ENCODE measurements at regions not wholly inside any gene's neighbourhood (a gene's known extent, or its start where the extent isn't known, plus 50 kb on each side); places are given as distances from the start of the nearest gene placed in this dataset.

- no peak overlapping the region for H3K27ac ChIP-seq
- TF ChIP-seq CTCF (IDR thresholded peaks at IDR 0.05) (no peak), ZFX (IDR thresholded peaks at IDR 0.05; ENCODE audit: borderline replicate concordance) (no peak)
Measured at GRCh38 chr5:77157732-77158532, 52.5 kb upstream of the PDE8B start.

- no peak for TF ChIP-seq ZFX (IDR thresholded peaks at IDR 0.05; ENCODE audit: borderline replicate concordance)
- TF ChIP-seq CTCF (IDR thresholded peaks at IDR 0.05) = no peak
- H3K27ac ChIP-seq = no peak overlapping the region
Measured at GRCh38 chr5:77156379-77156778, 54.1 kb upstream of the PDE8B start.

GRCh38 chr5:77155179-77155785 is 55.2 kb upstream of the PDE8B start:
- no peak overlapping the region for H3K27ac ChIP-seq
- TF ChIP-seq ZFX (IDR thresholded peaks at IDR 0.05; ENCODE audit: borderline replicate concordance) = no peak
- TF ChIP-seq CTCF (IDR thresholded peaks at IDR 0.05) = no peak

- H3K27ac ChIP-seq = no peak overlapping the region
- no peak for TF ChIP-seq CTCF (IDR thresholded peaks at IDR 0.05)
- TF ChIP-seq ZFX (IDR thresholded peaks at IDR 0.05; ENCODE audit: borderline replicate concordance) = no peak
Measured at GRCh38 chr5:77152441-77152840, 58.0 kb upstream of the PDE8B start.

GRCh38 chr5:77151501-77151900 is 59.0 kb upstream of the PDE8B start:
- H3K27ac ChIP-seq = no peak overlapping the region
- no peak for TF ChIP-seq ZFX (IDR thresholded peaks at IDR 0.05; ENCODE audit: borderline replicate concordance)
- no peak for TF ChIP-seq CTCF (IDR thresholded peaks at IDR 0.05)

GRCh38 chr5:77146896-77147295 is 59.8 kb upstream of the ZBED3 start:
- H3K27ac ChIP-seq = no peak overlapping the region
- no peak for TF ChIP-seq ZFX (IDR thresholded peaks at IDR 0.05; ENCODE audit: borderline replicate concordance)
- TF ChIP-seq CTCF (IDR thresholded peaks at IDR 0.05) = no peak

GRCh38 chr5:77145666-77146065 is 58.6 kb upstream of the ZBED3 start:
- TF ChIP-seq CTCF (IDR thresholded peaks at IDR 0.05) (no peak), ZFX (IDR thresholded peaks at IDR 0.05; ENCODE audit: borderline replicate concordance) (no peak)
- no peak overlapping the region for H3K27ac ChIP-seq
